ENCODE measurements at regions not wholly inside any gene's neighbourhood (a gene's known extent, or its start where the extent isn't known, plus 50 kb on each side); places are given as distances from the start of the nearest gene placed in this dataset.

DNA sequence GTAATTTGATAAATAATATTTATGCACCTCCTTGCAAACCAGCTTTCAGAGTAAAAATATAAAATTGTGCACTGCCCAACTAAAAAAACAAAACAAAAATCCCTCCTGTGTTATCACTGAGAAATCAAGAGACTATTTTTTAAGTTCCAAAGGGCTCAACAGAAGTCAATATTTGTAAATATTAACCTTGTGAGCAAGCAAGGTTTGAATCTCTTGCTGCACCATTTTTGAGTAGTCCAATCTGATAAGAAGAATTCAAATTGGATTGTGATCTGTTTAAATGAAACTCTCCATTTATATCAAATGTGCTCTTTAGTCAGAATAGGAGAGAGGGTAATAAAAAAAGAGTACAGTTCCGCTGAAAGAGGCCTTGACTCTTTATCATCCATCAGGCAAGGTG is 520.2 kb downstream of the RAB28 start:
- no peak overlapping the region for H3K27ac ChIP-seq (ENCODE audit: low read depth, low read length)
- H2AK5ac ChIP-seq (ENCODE audit: low read depth, low read length), result no peak overlapping the region
- no peak overlapping the region for H3K9ac ChIP-seq (replicated peaks in 1 of 4; ENCODE audit: extremely low read depth in 1 of 4, low read depth in 3 of 4, low read length in 3 of 4)
- DNase-seq (ENCODE audit: low read depth in 1 of 2, low spot score in 2 of 2) (no peak), FAIRE-seq (no peak)
- H3K18ac ChIP-seq (ENCODE audit: extremely low read depth, low read length), result no peak overlapping the region
- no peak overlapping the region for H2BK5ac ChIP-seq (ENCODE audit: low read depth, low read length)
- no peaks in the 10 kb centered on the region for H3K36me3 ChIP-seq (ENCODE audit: control insufficient read depth in 2 of 4, insufficient read depth in 4 of 4, low read length in 3 of 4)
- H3K23ac ChIP-seq (ENCODE audit: insufficient read length), result no peak overlapping the region
- no peaks in the 10 kb centered on the region for H3K79me1 ChIP-seq (ENCODE audit: low read depth, low read length)
- 0 out of 7 replicates have a peak, but pooled peaks cover 0 to 2% (median 0%) of the 10 kb centered on the region in 4 experiments for H3K4me1 ChIP-seq (replicated peaks in 1 of 4; ENCODE audit: control insufficient read depth in 3 of 4, insufficient read depth in 4 of 4, low read length in 3 of 4)
- H4K5ac ChIP-seq (ENCODE audit: insufficient read length, low read depth, low read length), result no peak overlapping the region
- no peaks in the 10 kb centered on the region for H4K20me1 ChIP-seq (replicated peaks in 1 of 2; ENCODE audit: control insufficient read depth in 1 of 2, insufficient read depth in 2 of 2, low read length in 2 of 2)
- WGBS, 2 experiments (ENCODE audit: extremely low coverage in 1 of 2, insufficient coverage in 1 of 2, insufficient read length in 1 of 2, insufficient replicate concordance in 2 of 2, low coverage in 1 of 2, low lambda C conversion rate in 2 of 2, missing lambda C conversion rate in 1 of 2), result 96% methylated on average over 1 of the region's 1 CpG; no CpG with 5 or more reads in 1 of the 2 experiments
- no peak overlapping the region for H4K91ac ChIP-seq (replicated peaks; ENCODE audit: insufficient read length, low read length)
- H3K14ac ChIP-seq (ENCODE audit: insufficient read length), result no peak overlapping the region
- H3K4me3 ChIP-seq (ENCODE audit: extremely low read depth in 1 of 4, insufficient read depth in 2 of 4, low read depth in 3 of 4, low read length in 4 of 4), result no peak overlapping the region
- no peak overlapping the region for H3K56ac ChIP-seq (replicated peaks; ENCODE audit: insufficient read length, low read depth, low read length)
- no peak overlapping the region for H2BK15ac ChIP-seq (ENCODE audit: low read length)
- POLR2A ChIA-PET (ENCODE audit: partially characterized antibody), result no interaction called here
- no peak overlapping the region for H2BK20ac ChIP-seq (ENCODE audit: low read length)
- H2BK12ac ChIP-seq (ENCODE audit: low read depth, low read length), result no peak overlapping the region
- H3K4ac ChIP-seq (replicated peaks; ENCODE audit: insufficient read length, low read depth, low read length), result no peak overlapping the region
- no peaks in the 10 kb centered on the region for H3K9me3 ChIP-seq (ENCODE audit: insufficient read depth in 2 of 2, low read depth in 1 of 2, low read length in 1 of 2)
- no peak overlapping the region for H3K4me2 ChIP-seq (ENCODE audit: insufficient read depth in 1 of 2, low read depth in 2 of 2, low read length in 2 of 2)
- CTCF ChIA-PET (ENCODE audit: partially characterized antibody), result no interaction called here
- no peaks in the 10 kb centered on the region for H3K27me3 ChIP-seq (replicated peaks in 1 of 4; ENCODE audit: control insufficient read depth in 3 of 4, extremely low read depth in 1 of 4, insufficient read depth in 3 of 4, low read length in 3 of 4)
- H2BK120ac ChIP-seq (replicated peaks; ENCODE audit: low read depth, low read length), result no peak overlapping the region
- H3K23me2 ChIP-seq (ENCODE audit: low read depth, low read length), result no peaks in the 10 kb centered on the region
- no peak overlapping the region for H2AFZ ChIP-seq (ENCODE audit: low read length)
- H3K79me2 ChIP-seq (ENCODE audit: control insufficient read depth in 1 of 2, insufficient read depth in 2 of 2, low read length in 2 of 2), result no peaks in the 10 kb centered on the region
- H4K8ac ChIP-seq (ENCODE audit: extremely low read depth, insufficient read depth, low read length), result no peak overlapping the region
- TF ChIP-seq RAD21 (IDR thresholded peaks at IDR 0.05 in 1 of 2, conservative IDR thresholded peaks at IDR 0.05 in 1 of 2; ENCODE audit: low read depth in 2 of 2, low read length in 2 of 2) (no peak), SAP30 (IDR thresholded peaks at IDR 0.05; ENCODE audit: insufficient read depth, insufficient replicate concordance, low read length) (no peak), CTBP2 (IDR thresholded peaks at IDR 0.05; ENCODE audit: borderline replicate concordance, insufficient read depth, insufficient read length, low read length) (no peak), SP4 (IDR thresholded peaks at IDR 0.05; ENCODE audit: low read length) (no peak), PHF8 (conservative IDR thresholded peaks at IDR 0.05; ENCODE audit: low read depth, low read length) (no peak), CHD1 (IDR thresholded peaks at IDR 0.05; ENCODE audit: low read depth, low read length) (no peak), NANOG (IDR thresholded peaks at IDR 0.05; ENCODE audit: insufficient read depth, low read depth, low read length, poor library complexity, severe bottlenecking) (no peak), EZH2 (IDR thresholded peaks at IDR 0.05; ENCODE audit: low read depth, low read length, severe bottlenecking) (no peak), TAF7 (optimal IDR thresholded peaks at IDR 0.05; ENCODE audit: borderline replicate concordance, low read depth, low read length) (no peak), JUND (IDR thresholded peaks at IDR 0.05; ENCODE audit: low read length) (no peak), SRF (IDR thresholded peaks at IDR 0.05; ENCODE audit: low read depth, low read length) (no peak), EP300 (IDR thresholded peaks at IDR 0.05; ENCODE audit: borderline replicate concordance in 1 of 2, low read depth in 2 of 2, low read length in 2 of 2) (no peak), POLR2AphosphoS5 (IDR thresholded peaks at IDR 0.05; ENCODE audit: low read depth, low read length) (no peak)
- TF ChIP-seq, protein P1, sequence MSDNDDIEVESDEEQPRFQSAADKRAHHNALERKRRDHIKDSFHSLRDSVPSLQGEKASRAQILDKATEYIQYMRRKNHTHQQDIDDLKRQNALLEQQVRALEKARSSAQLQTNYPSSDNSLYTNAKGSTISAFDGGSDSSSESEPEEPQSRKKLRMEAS (IDR thresholded peaks at IDR 0.05), result no peak
